ENCODE measurements at regions not wholly inside any gene's neighbourhood (a gene's known extent, or its start where the extent isn't known, plus 50 kb on each side); places are given as distances from the start of the nearest gene placed in this dataset.
"Not testable (repeated sequence)": the region's sequence is repeated elsewhere in the genome, so short reads cannot be mapped to it uniquely, and the experiment has no call there.

DNA sequence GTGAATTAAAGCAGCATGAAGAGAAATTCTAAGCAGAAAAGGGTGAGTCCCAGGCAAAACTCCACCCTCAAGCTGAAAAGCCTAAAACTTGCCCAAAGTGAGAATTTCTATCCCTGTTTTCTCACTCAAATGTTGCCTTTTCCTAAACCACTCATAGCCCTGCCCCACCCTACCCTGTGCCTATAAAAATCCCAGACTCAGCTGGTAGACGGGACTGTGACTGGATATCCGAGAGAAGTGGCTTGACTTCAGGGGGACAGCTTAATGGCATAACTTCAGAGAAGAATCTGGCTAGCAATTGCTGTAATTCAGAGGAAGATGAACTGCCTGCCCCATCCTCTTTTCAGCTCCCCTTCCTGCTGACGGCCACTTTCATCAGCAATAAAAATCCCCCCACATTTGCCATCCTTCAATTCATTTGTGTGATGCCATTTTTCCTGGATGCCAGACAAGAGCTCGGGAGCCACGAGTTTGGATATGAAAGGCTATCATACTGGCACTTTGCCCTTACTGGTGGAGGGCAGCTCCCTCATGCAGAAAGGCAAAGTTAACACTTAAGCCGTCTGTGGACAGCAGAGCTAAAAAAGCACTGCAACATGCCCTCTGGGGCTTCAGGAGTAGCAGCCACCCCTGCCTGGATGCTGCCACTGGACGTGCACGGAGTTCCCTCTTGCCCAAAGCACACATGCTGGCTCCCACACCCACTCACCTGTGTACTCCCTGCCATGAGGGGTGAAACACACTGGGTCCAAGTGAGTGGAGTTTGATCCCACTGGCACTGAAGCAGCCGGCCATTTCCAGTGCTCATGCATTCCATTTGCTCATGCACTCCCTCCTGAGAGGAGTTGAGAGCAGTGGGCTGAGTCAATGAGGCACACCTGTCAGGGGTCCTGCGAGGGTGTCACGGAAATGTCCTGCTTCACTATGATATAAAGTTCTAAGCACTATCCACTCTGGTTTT is 670.6 kb downstream of the PLOD2 start:
- TF ChIP-seq EZH2 (IDR thresholded peaks at IDR 0.05; ENCODE audit: low read length, missing control alignments) = no peak
- TF ChIP-seq CTCF (conservative IDR thresholded peaks at IDR 0.05 in 1 of 2, IDR thresholded peaks at IDR 0.05 in 1 of 2; ENCODE audit: low read depth in 1 of 2, low read length in 2 of 2) = no peak

GRCh38 chr3:145492456-145492855 is 668.5 kb downstream of the PLOD2 start:
- Histone ChIP-seq H3K27me3 (ENCODE audit: control insufficient read depth, insufficient read depth, low read length) (no peaks in the 10 kb centered on the region), H3K36me3 (ENCODE audit: control insufficient read depth, insufficient read depth, low read length) (no peaks in the 10 kb centered on the region), H3K4me2 (ENCODE audit: extremely low read depth, insufficient read depth, low read length) (no peak overlapping the region), H4K20me1 (ENCODE audit: control insufficient read depth, extremely low read depth, insufficient read depth, low read length) (no peaks in the 10 kb centered on the region), H3K9me3 (ENCODE audit: control insufficient read depth, insufficient read depth, low read depth, low read length) (no peaks in the 10 kb centered on the region), H3K79me2 (ENCODE audit: control insufficient read depth, insufficient read depth, low read length) (no peaks in the 10 kb centered on the region), H2AFZ (ENCODE audit: low read length) (no peak overlapping the region), H3K4me3 (replicated peaks in 1 of 4; ENCODE audit: control extremely low read depth in 1 of 4, insufficient read depth in 1 of 4, low read depth in 3 of 4, low read length in 4 of 4) (no peak overlapping the region), H3K4me1 (ENCODE audit: control insufficient read depth, extremely low read depth, insufficient read depth, low read length) (no peaks in the 10 kb centered on the region), H3K27ac (ENCODE audit: insufficient read depth, low read length) (no peak overlapping the region), H3K9ac (ENCODE audit: insufficient read depth, low read length) (no peak overlapping the region)
- no peak for DNase-seq (ENCODE audit: low read depth in 2 of 2)
- TF ChIP-seq CTCF (conservative IDR thresholded peaks at IDR 0.05 in 1 of 2, IDR thresholded peaks at IDR 0.05 in 1 of 2; ENCODE audit: low read depth in 1 of 2, low read length in 2 of 2) (no peak), EZH2 (IDR thresholded peaks at IDR 0.05; ENCODE audit: low read length, missing control alignments) (no peak)

More for the DNA sequence above, 670.6 kb downstream of the PLOD2 start:
- Histone ChIP-seq H3K27ac (ENCODE audit: insufficient read depth, low read length) (no peak overlapping the region), H3K9me3 (ENCODE audit: control insufficient read depth, insufficient read depth, low read depth, low read length) (no peaks in the 10 kb centered on the region), H3K4me3 (replicated peaks in 1 of 4; ENCODE audit: control extremely low read depth in 1 of 4, insufficient read depth in 1 of 4, low read depth in 3 of 4, low read length in 4 of 4) (no peak overlapping the region), H4K20me1 (ENCODE audit: control insufficient read depth, extremely low read depth, insufficient read depth, low read length) (no peaks in the 10 kb centered on the region), H2AFZ (ENCODE audit: low read length) (no peak overlapping the region), H3K27me3 (ENCODE audit: control insufficient read depth, insufficient read depth, low read length) (no peaks in the 10 kb centered on the region), H3K79me2 (ENCODE audit: control insufficient read depth, insufficient read depth, low read length) (no peaks in the 10 kb centered on the region), H3K4me1 (ENCODE audit: control insufficient read depth, extremely low read depth, insufficient read depth, low read length) (no peaks in the 10 kb centered on the region), H3K4me2 (ENCODE audit: extremely low read depth, insufficient read depth, low read length) (no peak overlapping the region), H3K36me3 (ENCODE audit: control insufficient read depth, insufficient read depth, low read length) (no peaks in the 10 kb centered on the region), H3K9ac (ENCODE audit: insufficient read depth, low read length) (no peak overlapping the region)
- no peak for DNase-seq (ENCODE audit: low read depth in 2 of 2)

DNA sequence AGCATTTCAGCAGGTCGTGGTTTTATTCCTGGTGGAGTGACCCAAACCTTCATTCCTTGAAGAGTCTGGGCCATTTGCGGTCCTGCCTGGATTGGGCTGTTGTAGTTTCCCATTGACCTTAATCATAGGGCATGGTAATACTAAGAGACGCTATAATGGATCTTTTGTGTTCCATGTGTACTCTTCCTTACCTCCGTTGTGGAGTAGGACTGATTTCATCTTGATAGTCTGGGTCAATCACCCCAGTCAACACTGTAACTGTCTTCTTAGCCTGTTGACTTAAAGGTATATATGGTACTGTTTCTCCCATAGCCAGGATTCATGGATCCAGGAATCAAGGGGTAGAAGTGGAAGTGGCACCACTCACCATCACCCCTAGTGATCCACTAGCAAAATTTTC is 643.6 kb downstream of the PLOD2 start:
- H3K9me3 ChIP-seq (ENCODE audit: control insufficient read depth, insufficient read depth, low read depth, low read length); H3K27ac ChIP-seq (ENCODE audit: insufficient read depth, low read length); H3K9ac ChIP-seq (ENCODE audit: insufficient read depth, low read length); H3K79me2 ChIP-seq (ENCODE audit: control insufficient read depth, insufficient read depth, low read length); H3K27me3 ChIP-seq (ENCODE audit: control insufficient read depth, insufficient read depth, low read length); DNase-seq (ENCODE audit: low read depth in 2 of 2); H3K4me2 ChIP-seq (ENCODE audit: extremely low read depth, insufficient read depth, low read length); H3K36me3 ChIP-seq (ENCODE audit: control insufficient read depth, insufficient read depth, low read length); H4K20me1 ChIP-seq (ENCODE audit: control insufficient read depth, extremely low read depth, insufficient read depth, low read length); H3K4me1 ChIP-seq (ENCODE audit: control insufficient read depth, extremely low read depth, insufficient read depth, low read length); H3K4me3 ChIP-seq (replicated peaks in 1 of 4; ENCODE audit: control extremely low read depth in 1 of 4, insufficient read depth in 1 of 4, low read depth in 3 of 4, low read length in 4 of 4); H2AFZ ChIP-seq (ENCODE audit: low read length): not testable (repeated sequence)
